Fibroblast of the conjunctiva (primary cell): ENCODE measurements at regions not wholly inside any gene's neighbourhood (a gene's known extent, or its start where the extent isn't known, plus 50 kb on each side); places are given as distances from the start of the nearest gene placed in this dataset.

ENCODE experiments used
- DNase-seq: peaks from one replicate; pipeline ENCODE4 v3.0.0-alpha.2; 2010; ENCODE audit warnings: low read depth

GRCh38 chr3:18883571-18883970 is 264.7 kb upstream of the KCNH8 start:
- DNase-seq, result no peak

GRCh38 chr3:18880691-18881090 is 267.6 kb upstream of the KCNH8 start:
- no peak for DNase-seq

- DNase-seq, result no peak
These were observed 275.8 kb upstream of the KCNH8 start for GRCh38 chr3:18872466-18872865.

GRCh38 chr3:18870642-18871041 is 277.7 kb upstream of the KCNH8 start:
- no peak for DNase-seq

GRCh38 chr3:18870074-18870640 is 278.2 kb upstream of the KCNH8 start:
- no peak for DNase-seq

- no peak for DNase-seq
These were observed 279.2 kb upstream of the KCNH8 start for GRCh38 chr3:18868911-18869689.

GRCh38 chr3:18866899-18867298 is 281.4 kb upstream of the KCNH8 start:
- DNase-seq, result no peak

GRCh38 chr3:18864933-18865731 is 283.2 kb upstream of the KCNH8 start:
- DNase-seq, result no peak

- no peak for DNase-seq
These were observed 286.2 kb upstream of the KCNH8 start for GRCh38 chr3:18862077-18862476.

- DNase-seq, result no peak
These were observed 287.2 kb upstream of the KCNH8 start for GRCh38 chr3:18861137-18861536.

- DNase-seq, result no peak
These were observed 295.0 kb upstream of the KCNH8 start for GRCh38 chr3:18853269-18853668.

GRCh38 chr3:18847583-18848197 is 300.6 kb upstream of the KCNH8 start:
- DNase-seq, result no peak

- DNase-seq, result no peak
These were observed 304.3 kb upstream of the KCNH8 start for GRCh38 chr3:18843983-18844382.

GRCh38 chr3:18843188-18843587 is 305.1 kb upstream of the KCNH8 start:
- no peak for DNase-seq

- peak; percentile 9 for DNase-seq
These were observed 306.6 kb upstream of the KCNH8 start for GRCh38 chr3:18841422-18842343.

GRCh38 chr3:18840535-18841137 is 307.7 kb upstream of the KCNH8 start:
- no peak for DNase-seq

GRCh38 chr3:18838758-18839157 is 309.6 kb upstream of the KCNH8 start:
- DNase-seq, result no peak

GRCh38 chr3:18837137-18837755 is 311.1 kb upstream of the KCNH8 start:
- no peak for DNase-seq

- no peak for DNase-seq
These were observed 313.3 kb upstream of the KCNH8 start for GRCh38 chr3:18835021-18835420.

GRCh38 chr3:18830087-18830486 is 318.2 kb upstream of the KCNH8 start:
- no peak for DNase-seq

GRCh38 chr3:18828637-18829036 is 319.7 kb upstream of the KCNH8 start:
- no peak for DNase-seq
